ENCODE measurements at regions not wholly inside any gene's neighbourhood (a gene's known extent, or its start where the extent isn't known, plus 50 kb on each side); places are given as distances from the start of the nearest gene placed in this dataset.

- Histone ChIP-seq H2AFZ (ENCODE audit: low read length) (no peak overlapping the region), H3K9me2 (replicated peaks; ENCODE audit: low read length) (no peaks in the 10 kb centered on the region), H3K4me1 (ENCODE audit: insufficient read depth, low read length) (no peaks in the 10 kb centered on the region), H4K20me1 (ENCODE audit: low read length) (no peaks in the 10 kb centered on the region), H3K9me3 (ENCODE audit: low read length) (no peaks in the 10 kb centered on the region), H3K9ac (ENCODE audit: low read length) (no peak overlapping the region), H3K36me3 (ENCODE audit: low read depth, low read length) (no peaks in the 10 kb centered on the region), H3K79me2 (ENCODE audit: low read length) (no peaks in the 10 kb centered on the region), H3F3A (ENCODE audit: low read length, unreplicated experiment) (no peaks in the 10 kb centered on the region), H3K27ac (ENCODE audit: low read length) (no peak overlapping the region), H3K4me2 (ENCODE audit: low read length) (no peak overlapping the region), H3K4me3 (ENCODE audit: low read length) (no peak overlapping the region), H3K27me3 (ENCODE audit: low read length) (no peaks in the 10 kb centered on the region)
- ChIA-PET POLR2A (ENCODE audit: unreplicated experiment) (no interaction called here), CTCF (no interaction called here)
- ATAC-seq (no peak), DNase-seq (no peak)
- TF ChIP-seq EZH2phosphoT487 (IDR thresholded peaks at IDR 0.05; ENCODE audit: borderline replicate concordance, low read length) (no peak), EZH2 (IDR thresholded peaks at IDR 0.05; ENCODE audit: low read length, unreplicated experiment) (no peak), CTCF (conservative IDR thresholded peaks at IDR 0.05; ENCODE audit: low read depth, low read length) (no peak)
- BruUV-seq (replicated peaks): no TSS peak
- intact Hi-C loops (cut with micrococcal nuclease): no loop called here
Measured at GRCh38 chr6:121571455-121571854, 136.0 kb downstream of the GJA1 start.

- H3K27ac ChIP-seq (ENCODE audit: low read length): no peak overlapping the region
- ChIA-PET POLR2A (ENCODE audit: unreplicated experiment) (no interaction called here), CTCF (no interaction called here)
- ATAC-seq (no peak), DNase-seq (no peak)
- H3K27me3 ChIP-seq (ENCODE audit: low read length): no peaks in the 10 kb centered on the region
- H3K36me3 ChIP-seq (ENCODE audit: low read depth, low read length): no peaks in the 10 kb centered on the region
- no peaks in the 10 kb centered on the region for H3K9me3 ChIP-seq (ENCODE audit: low read length)
- H3K4me2 ChIP-seq (ENCODE audit: low read length): no peak overlapping the region
- TF ChIP-seq EZH2 (IDR thresholded peaks at IDR 0.05; ENCODE audit: low read length, unreplicated experiment) (no peak), CTCF (conservative IDR thresholded peaks at IDR 0.05; ENCODE audit: low read depth, low read length) (no peak), EZH2phosphoT487 (IDR thresholded peaks at IDR 0.05; ENCODE audit: borderline replicate concordance, low read length) (no peak)
- H2AFZ ChIP-seq (ENCODE audit: low read length): no peak overlapping the region
- H3K79me2 ChIP-seq (ENCODE audit: low read length): no peaks in the 10 kb centered on the region
- H3K9me2 ChIP-seq (replicated peaks; ENCODE audit: low read length): no peaks in the 10 kb centered on the region
- H4K20me1 ChIP-seq (ENCODE audit: low read length): no peaks in the 10 kb centered on the region
- H3K4me3 ChIP-seq (ENCODE audit: low read length): no peak overlapping the region
- BruUV-seq (replicated peaks): no TSS peak
- H3F3A ChIP-seq (ENCODE audit: low read length, unreplicated experiment): no peaks in the 10 kb centered on the region
- no peak overlapping the region for H3K9ac ChIP-seq (ENCODE audit: low read length)
- intact Hi-C loops (cut with micrococcal nuclease): no loop called here
- no peaks in the 10 kb centered on the region for H3K4me1 ChIP-seq (ENCODE audit: insufficient read depth, low read length)
Measured at GRCh38 chr6:121573481-121573880, 138.0 kb downstream of the GJA1 start.

DNA sequence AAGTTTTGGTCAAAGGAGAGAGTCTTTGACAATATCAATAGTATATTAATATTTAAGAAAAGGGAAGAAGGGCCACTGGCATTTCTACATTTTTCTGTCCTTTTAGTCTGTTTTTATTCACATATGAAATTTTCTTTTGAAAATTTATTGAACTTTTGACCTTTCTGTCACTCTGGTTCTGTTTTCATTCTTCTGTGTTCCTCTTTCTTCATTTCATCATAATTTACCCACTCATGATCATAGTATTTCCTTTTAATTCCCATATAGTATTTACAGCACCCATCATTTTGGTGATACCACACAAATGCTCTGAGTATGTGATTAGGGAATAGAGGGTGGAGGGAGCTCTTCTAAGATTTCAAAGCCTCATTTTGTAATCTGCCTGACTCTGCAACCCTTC lies 142.8 kb downstream of the GJA1 start:
- no TSS peak for BruUV-seq (replicated peaks)
- CTCF ChIA-PET: no interaction called here
- TF ChIP-seq CTCF (conservative IDR thresholded peaks at IDR 0.05; ENCODE audit: low read depth, low read length): no peak

More for the DNA sequence above, 142.8 kb downstream of the GJA1 start:
- Histone ChIP-seq H3K9me2 (replicated peaks; ENCODE audit: low read length) (no peaks in the 10 kb centered on the region), H3K4me3 (ENCODE audit: low read length) (no peak overlapping the region), H4K20me1 (ENCODE audit: low read length) (no peaks in the 10 kb centered on the region), H3F3A (ENCODE audit: low read length, unreplicated experiment) (no peaks in the 10 kb centered on the region), H3K4me1 (ENCODE audit: insufficient read depth, low read length) (no peaks in the 10 kb centered on the region), H2AFZ (ENCODE audit: low read length) (no peak overlapping the region), H3K27me3 (ENCODE audit: low read length) (no peaks in the 10 kb centered on the region), H3K79me2 (ENCODE audit: low read length) (no peaks in the 10 kb centered on the region), H3K36me3 (ENCODE audit: low read depth, low read length) (no peaks in the 10 kb centered on the region), H3K9me3 (ENCODE audit: low read length) (no peaks in the 10 kb centered on the region), H3K9ac (ENCODE audit: low read length) (no peak overlapping the region), H3K27ac (ENCODE audit: low read length) (no peak overlapping the region), H3K4me2 (ENCODE audit: low read length) (no peak overlapping the region)
- intact Hi-C loops (cut with micrococcal nuclease): no loop called here
- DNase-seq: no peak
- ATAC-seq: no peak
- POLR2A ChIA-PET (ENCODE audit: unreplicated experiment): no interaction called here

Measured in PC-3 (cell line).